ACC112 (cell line): ENCODE measurements at regions not wholly inside any gene's neighbourhood (a gene's known extent, or its start where the extent isn't known, plus 50 kb on each side); places are given as distances from the start of the nearest gene placed in this dataset.

ENCODE experiments used
- H2AFZ ChIP-seq: fragments of 200-600 bp; sonication (generic); one replicate; pipeline ENCODE4 v1.6.0; 2017; ENCODE audit warnings: antibody characterized with exemption, low read length; ENCODE audit not compliant: unreplicated experiment
- H3K27ac ChIP-seq: fragments of 200-600 bp; sonication (generic); 2 replicates; pipeline ENCODE4 v1.5.1; 2014; ENCODE audit warnings: low read depth, mild to moderate bottlenecking, antibody characterized with exemption, low read length, moderate library complexity
- H3K27me3 ChIP-seq: fragments of 200-600 bp; sonication (generic); 2 replicates; pipeline ENCODE4 v1.6.1; 2014; ENCODE audit warnings: mild to moderate bottlenecking, antibody characterized with exemption, low read length, moderate library complexity, mixed read lengths; ENCODE audit not compliant: insufficient read depth
- H3K36me3 ChIP-seq: fragments of 200-600 bp; sonication (generic); 2 replicates; pipeline ENCODE4 v1.6.1; 2016; ENCODE audit warnings: mild to moderate bottlenecking, antibody characterized with exemption, low read length, moderate library complexity, mixed read lengths; ENCODE audit not compliant: insufficient read depth
- H3K4me1 ChIP-seq: fragments of 200-600 bp; sonication (generic); one replicate; pipeline ENCODE4 v1.6.1; 2016; ENCODE audit warnings: low read length, mixed read lengths; ENCODE audit not compliant: insufficient read depth, unreplicated experiment, control insufficient read depth
- H3K4me3 ChIP-seq: fragments of 200-600 bp; sonication (generic); 2 replicates; pipeline ENCODE4 v1.5.1; 2014; ENCODE audit warnings: mild to moderate bottlenecking, low read depth, low read length
- H3K79me2 ChIP-seq: fragments of 200-600 bp; sonication (generic); one replicate; pipeline ENCODE4 v1.6.0; 2016; ENCODE audit warnings: low read length; ENCODE audit not compliant: control insufficient read depth, unreplicated experiment, insufficient read depth

GRCh38 chr15:95431518-95431917 is 899.0 kb upstream of the NR2F2 start:
- Histone ChIP-seq H3K27me3 (no peaks in the 10 kb centered on the region), H3K4me3 (no peak overlapping the region), H3K36me3 (no peaks in the 10 kb centered on the region), H2AFZ (no peak overlapping the region), H3K79me2 (no peaks in the 10 kb centered on the region), H3K4me1 (no peaks in the 10 kb centered on the region), H3K27ac (no peak overlapping the region)

- no peaks in the 10 kb centered on the region for H3K27me3 ChIP-seq
- no peaks in the 10 kb centered on the region for H3K79me2 ChIP-seq
- H3K27ac ChIP-seq: no peak overlapping the region
- no peak overlapping the region for H2AFZ ChIP-seq
- H3K4me3 ChIP-seq: no peak overlapping the region
- no peaks in the 10 kb centered on the region for H3K4me1 ChIP-seq
- no peaks in the 10 kb centered on the region for H3K36me3 ChIP-seq
Observed at GRCh38 chr15:95432878-95433405, 897.6 kb upstream of the NR2F2 start.

- no peaks in the 10 kb centered on the region for H3K4me1 ChIP-seq
- H3K27me3 ChIP-seq: no peaks in the 10 kb centered on the region
- H3K36me3 ChIP-seq: no peaks in the 10 kb centered on the region
- no peak overlapping the region for H2AFZ ChIP-seq
- no peak overlapping the region for H3K27ac ChIP-seq
- H3K79me2 ChIP-seq: no peaks in the 10 kb centered on the region
- H3K4me3 ChIP-seq: no peak overlapping the region
Observed at GRCh38 chr15:95439922-95440376, 890.6 kb upstream of the NR2F2 start.

GRCh38 chr15:95440712-95441111 is 889.8 kb upstream of the NR2F2 start:
- Histone ChIP-seq H3K36me3 (no peaks in the 10 kb centered on the region), H3K4me3 (no peak overlapping the region), H3K27me3 (no peaks in the 10 kb centered on the region), H3K27ac (no peak overlapping the region), H2AFZ (peak overlapping the region; percentile 6), H3K79me2 (no peaks in the 10 kb centered on the region), H3K4me1 (no peaks in the 10 kb centered on the region)

GRCh38 chr15:95442107-95442719 is 888.3 kb upstream of the NR2F2 start:
- H3K79me2 ChIP-seq: no peaks in the 10 kb centered on the region
- no peaks in the 10 kb centered on the region for H3K4me1 ChIP-seq
- no peaks in the 10 kb centered on the region for H3K36me3 ChIP-seq
- H2AFZ ChIP-seq: no peak overlapping the region
- H3K4me3 ChIP-seq: no peak overlapping the region
- no peaks in the 10 kb centered on the region for H3K27me3 ChIP-seq
- H3K27ac ChIP-seq: no peak overlapping the region

GRCh38 chr15:95444860-95445259 is 885.6 kb upstream of the NR2F2 start:
- no peaks in the 10 kb centered on the region for H3K79me2 ChIP-seq
- no peak overlapping the region for H3K27ac ChIP-seq
- H3K27me3 ChIP-seq: no peaks in the 10 kb centered on the region
- no peak overlapping the region for H3K4me3 ChIP-seq
- H3K4me1 ChIP-seq: peaks cover 9% of the 10 kb centered on the region
- no peaks in the 10 kb centered on the region for H3K36me3 ChIP-seq
- no peak overlapping the region for H2AFZ ChIP-seq

GRCh38 chr15:95446854-95447253 is 883.6 kb upstream of the NR2F2 start:
- H3K27ac ChIP-seq: no peak overlapping the region
- H3K79me2 ChIP-seq: no peaks in the 10 kb centered on the region
- H3K36me3 ChIP-seq: no peaks in the 10 kb centered on the region
- H3K4me3 ChIP-seq: no peak overlapping the region
- no peak overlapping the region for H2AFZ ChIP-seq
- H3K4me1 ChIP-seq: peaks cover 9% of the 10 kb centered on the region
- no peaks in the 10 kb centered on the region for H3K27me3 ChIP-seq

- Histone ChIP-seq H2AFZ (no peak overlapping the region), H3K27ac (no peak overlapping the region), H3K4me1 (peaks cover 9% of the 10 kb centered on the region), H3K36me3 (no peaks in the 10 kb centered on the region), H3K79me2 (no peaks in the 10 kb centered on the region), H3K27me3 (no peaks in the 10 kb centered on the region), H3K4me3 (no peak overlapping the region)
Observed at GRCh38 chr15:95447486-95447885, 883.0 kb upstream of the NR2F2 start.

GRCh38 chr15:95448531-95449229 is 881.8 kb upstream of the NR2F2 start:
- H3K36me3 ChIP-seq: no peaks in the 10 kb centered on the region
- H3K4me3 ChIP-seq: no peak overlapping the region
- no peaks in the 10 kb centered on the region for H3K27me3 ChIP-seq
- 0 out of 2 replicates have a peak overlapping the region, but pooled peaks have one; percentile 13 for H3K27ac ChIP-seq
- no peaks in the 10 kb centered on the region for H3K79me2 ChIP-seq
- H2AFZ ChIP-seq: no peak overlapping the region
- peaks cover 9% of the 10 kb centered on the region for H3K4me1 ChIP-seq

GRCh38 chr15:95449230-95449628 is 881.3 kb upstream of the NR2F2 start:
- Histone ChIP-seq H3K4me3 (no peak overlapping the region), H3K27me3 (no peaks in the 10 kb centered on the region), H2AFZ (no peak overlapping the region), H3K36me3 (no peaks in the 10 kb centered on the region), H3K4me1 (peaks cover 9% of the 10 kb centered on the region), H3K79me2 (no peaks in the 10 kb centered on the region), H3K27ac (no peak overlapping the region)

GRCh38 chr15:95450413-95450812 is 880.1 kb upstream of the NR2F2 start:
- Histone ChIP-seq H3K27me3 (no peaks in the 10 kb centered on the region), H3K4me3 (no peak overlapping the region), H3K27ac (no peak overlapping the region), H3K4me1 (peaks cover 9% of the 10 kb centered on the region), H3K79me2 (no peaks in the 10 kb centered on the region), H3K36me3 (no peaks in the 10 kb centered on the region), H2AFZ (no peak overlapping the region)
